ENCODE measurements at regions not wholly inside any gene's neighbourhood (a gene's known extent, or its start where the extent isn't known, plus 50 kb on each side); places are given as distances from the start of the nearest gene placed in this dataset.

GRCh38 chr12:94786906-94787305 lies 136.5 kb upstream of the TMCC3 start:
- H3K9ac ChIP-seq (ENCODE audit: insufficient read depth, low read depth, low read length), result no peak overlapping the region
- H3K4me3 ChIP-seq (replicated peaks in 1 of 3; ENCODE audit: insufficient read depth in 1 of 3, low read depth in 2 of 3, low read length in 3 of 3), result no peak overlapping the region
- H3K27ac ChIP-seq (ENCODE audit: extremely low read length, insufficient read depth, low read length), result no peak overlapping the region
- DNase-seq (ENCODE audit: low spot score), result no peak
- no peaks in the 10 kb centered on the region for H3K4me1 ChIP-seq (ENCODE audit: insufficient read depth, low read length)
- no peak for TF ChIP-seq ELF1 (CRISPR knock-in tag; IDR thresholded peaks at IDR 0.05)
- no peak for TF ChIP-seq ZFAT (CRISPR knock-in tag; conservative IDR thresholded peaks at IDR 0.05)
- TF ChIP-seq DBP (CRISPR knock-in tag; IDR thresholded peaks at IDR 0.05; ENCODE audit: not compliant biosample characterization), result no peak
- no peak for TF ChIP-seq ZNF3 (CRISPR knock-in tag; IDR thresholded peaks at IDR 0.05)
- TF ChIP-seq KDM1A (CRISPR knock-in tag; IDR thresholded peaks at IDR 0.05), result no peak
- no peak for TF ChIP-seq ZNF780A (CRISPR knock-in tag; IDR thresholded peaks at IDR 0.05)
- no peak for TF ChIP-seq DPF2 (CRISPR knock-in tag; IDR thresholded peaks at IDR 0.05; ENCODE audit: borderline replicate concordance, low read depth)
- TF ChIP-seq ZFYVE20 (CRISPR knock-in tag; IDR thresholded peaks at IDR 0.05; ENCODE audit: borderline replicate concordance, low read depth), result no peak
- TF ChIP-seq ZNF280B (CRISPR knock-in tag; IDR thresholded peaks at IDR 0.05; ENCODE audit: borderline replicate concordance), result no peak
- TF ChIP-seq ZNF235 (CRISPR knock-in tag; IDR thresholded peaks at IDR 0.05; ENCODE audit: borderline replicate concordance), result no peak
- no peak for TF ChIP-seq TBX2 (CRISPR knock-in tag; IDR thresholded peaks at IDR 0.05; ENCODE audit: borderline replicate concordance)
- no peak for TF ChIP-seq HIC2 (CRISPR knock-in tag; IDR thresholded peaks at IDR 0.05; ENCODE audit: low read depth)
- no peak for TF ChIP-seq ZKSCAN8 (CRISPR knock-in tag; IDR thresholded peaks at IDR 0.05; ENCODE audit: borderline replicate concordance)
- TF ChIP-seq ZBTB39 (CRISPR knock-in tag; IDR thresholded peaks at IDR 0.05), result no peak
- no peak for TF ChIP-seq ZNF747 (CRISPR knock-in tag; IDR thresholded peaks at IDR 0.05; ENCODE audit: borderline replicate concordance)
- no peak for TF ChIP-seq MIXL1 (CRISPR knock-in tag; IDR thresholded peaks at IDR 0.05)
- no peak for TF ChIP-seq ZNF33A (CRISPR knock-in tag; IDR thresholded peaks at IDR 0.05; ENCODE audit: borderline replicate concordance)
- TF ChIP-seq ZNF362 (CRISPR knock-in tag; IDR thresholded peaks at IDR 0.05; ENCODE audit: borderline replicate concordance), result no peak
- no peak for TF ChIP-seq JARID2 (CRISPR knock-in tag; IDR thresholded peaks at IDR 0.05; ENCODE audit: insufficient replicate concordance)
- ATAC-seq, result no peak
- POLR2A ChIA-PET, result no interaction called here
- no peaks in the 10 kb centered on the region for H3K9me3 ChIP-seq (ENCODE audit: low read length)
- in situ Hi-C loops (cut with HindIII; ENCODE audit: extremely low pct_ligation_motif_present, low pct_unique_long_range_greater_than_20kb), result no loop called here
- H3K79me2 ChIP-seq (ENCODE audit: insufficient read depth, low read length), result no peaks in the 10 kb centered on the region
- no TSS peak for BruUV-seq (replicated peaks)
- H2AFZ ChIP-seq (ENCODE audit: low read length), result no peak overlapping the region
- CTCF ChIA-PET (ENCODE audit: low intra/inter-chr PET ratio, low total read pairs), result no interaction called here
- FAIRE-seq, result no peak
- H4K20me1 ChIP-seq (ENCODE audit: insufficient read depth, low read length), result no peaks in the 10 kb centered on the region
- WGBS (ENCODE audit: low lambda C conversion rate), result 19% methylated on average over 3 of the region's 6 CpGs
- intact Hi-C loops (cut with micrococcal nuclease; ENCODE audit: unreplicated experiment), result no loop called here
- H3K36me3 ChIP-seq (replicated peaks in 1 of 2; ENCODE audit: control insufficient read depth in 1 of 2, insufficient read depth in 2 of 2, low read length in 2 of 2), result no peaks in the 10 kb centered on the region
- H3K4me2 ChIP-seq (ENCODE audit: low read depth, low read length), result no peak overlapping the region
- no peaks in the 10 kb centered on the region; a peak in 1 of 5 replicates for H3K27me3 ChIP-seq (ENCODE audit: control insufficient read depth in 1 of 2, insufficient read depth in 2 of 2, low read length in 2 of 2)
